GM19372 (cell line): ENCODE measurements at regions not wholly inside any gene's neighbourhood (a gene's known extent, or its start where the extent isn't known, plus 50 kb on each side); places are given as distances from the start of the nearest gene placed in this dataset.

ENCODE experiments used
- ATAC-seq: cut with Tn5 transposase; IDR thresholded peaks from one replicate; pipeline ENCODE4 v1.9.1; 2021; ENCODE audit warnings: mild to moderate bottlenecking, low read depth, moderate library complexity; ENCODE audit not compliant: unreplicated experiment

DNA sequence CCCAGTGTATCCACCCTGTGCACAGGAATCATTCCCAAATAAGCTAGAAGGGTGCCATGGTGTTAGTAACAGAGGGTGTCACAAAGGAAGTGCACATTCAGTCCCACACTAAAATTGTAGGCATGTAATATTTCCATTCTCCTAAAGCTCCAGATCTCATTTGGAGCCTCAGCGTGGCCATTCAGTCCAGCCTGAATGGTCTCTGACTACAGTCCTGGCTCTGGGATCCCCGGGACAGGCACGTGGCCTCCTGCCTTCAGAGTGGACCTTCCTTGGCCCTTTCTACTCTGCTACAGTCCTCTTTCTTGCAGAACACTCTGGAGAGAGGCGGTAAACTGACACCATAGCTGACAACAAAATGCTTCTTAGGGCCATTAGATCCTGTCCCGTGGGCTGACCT is 243.9 kb downstream of the IRX2 start:
- ATAC-seq, result no peak

DNA sequence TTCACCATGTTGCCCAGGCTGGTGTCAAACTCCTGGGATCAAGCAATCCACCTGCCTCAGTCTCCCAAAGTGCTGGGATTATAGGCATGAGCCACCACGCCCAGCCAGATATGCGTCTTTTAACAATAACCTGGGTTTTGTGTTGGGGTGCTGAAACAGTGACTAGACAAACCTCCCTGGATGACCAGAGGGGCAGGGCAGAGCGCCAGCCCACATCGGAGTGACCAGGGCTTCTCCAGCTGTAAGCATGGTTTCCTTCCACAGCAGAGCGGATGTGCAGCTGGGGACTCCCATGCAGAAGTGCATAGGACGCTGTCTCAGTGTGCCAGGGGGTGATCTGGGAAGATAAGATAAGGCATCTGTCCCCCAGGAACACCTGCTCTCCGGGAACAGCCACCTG is 244.9 kb downstream of the IRX2 start:
- no peak for ATAC-seq

DNA sequence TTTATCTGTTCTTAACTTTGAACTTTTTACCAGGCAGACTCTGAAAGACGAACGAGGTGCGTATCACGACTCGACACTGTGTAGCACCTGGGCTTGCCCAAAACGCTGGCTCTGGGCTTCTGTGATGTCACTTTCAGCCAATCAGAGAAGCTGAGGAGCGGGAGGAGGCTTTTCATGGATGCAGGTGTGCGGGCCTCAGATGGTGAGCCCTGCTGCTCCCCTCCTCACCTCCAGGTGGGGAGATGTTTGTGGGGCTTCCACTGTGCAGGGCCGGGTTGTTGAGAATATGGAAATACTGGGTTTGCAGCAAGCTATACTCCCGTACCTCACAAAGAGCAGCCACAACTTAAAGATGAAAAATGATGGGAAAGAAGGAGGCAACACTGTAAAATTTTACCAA is 246.3 kb downstream of the IRX2 start:
- no peak for ATAC-seq

DNA sequence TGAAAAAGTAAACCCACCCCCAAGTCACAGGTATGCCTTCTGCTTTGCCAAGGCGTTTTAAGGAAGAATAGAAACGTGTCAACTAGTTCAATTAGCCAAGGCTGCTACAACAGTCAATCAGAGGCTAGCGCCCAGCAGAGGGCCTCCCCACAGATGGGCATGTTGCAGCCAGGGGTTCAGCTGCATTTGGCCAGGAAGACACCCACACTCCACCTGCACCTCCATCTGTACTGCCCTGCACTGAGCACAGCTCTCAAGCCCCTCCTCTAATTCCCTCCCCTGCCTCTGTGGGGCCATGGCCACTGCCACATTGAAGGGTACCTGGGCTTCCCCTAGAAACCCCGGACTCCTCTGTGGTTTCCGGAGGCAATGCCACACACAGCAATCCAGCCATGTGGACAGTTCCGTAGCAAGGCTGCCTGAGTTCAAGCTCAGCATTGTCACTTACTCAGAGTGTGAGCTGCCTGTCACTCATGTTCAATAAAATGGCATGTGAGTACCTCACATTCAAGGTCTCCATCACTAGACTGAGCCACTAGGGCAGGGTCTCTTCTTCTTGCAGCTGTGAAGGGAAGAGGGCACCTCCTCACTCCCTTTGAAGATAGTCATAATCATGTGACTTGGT is 248.4 kb downstream of the IRX2 start:
- ATAC-seq, result no peak

DNA sequence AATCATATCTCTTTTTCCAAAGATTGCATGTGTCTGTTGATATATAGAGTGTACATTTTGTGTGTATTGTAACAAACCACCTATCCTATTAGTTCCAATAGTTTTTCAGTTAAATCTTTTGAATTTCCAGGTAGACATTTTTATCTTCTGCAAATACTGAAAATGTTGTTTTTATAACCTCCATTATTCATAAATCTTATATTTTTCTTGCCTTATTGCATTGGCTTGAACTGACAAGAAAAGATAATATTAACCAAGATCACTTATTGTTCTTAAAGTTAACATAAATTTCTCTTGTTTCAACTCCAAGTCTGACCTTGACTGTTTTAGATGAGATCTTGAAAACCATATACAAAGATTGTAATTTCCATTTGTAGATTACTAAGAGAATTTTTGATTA is 251.6 kb downstream of the IRX2 start:
- ATAC-seq, result no peak

DNA sequence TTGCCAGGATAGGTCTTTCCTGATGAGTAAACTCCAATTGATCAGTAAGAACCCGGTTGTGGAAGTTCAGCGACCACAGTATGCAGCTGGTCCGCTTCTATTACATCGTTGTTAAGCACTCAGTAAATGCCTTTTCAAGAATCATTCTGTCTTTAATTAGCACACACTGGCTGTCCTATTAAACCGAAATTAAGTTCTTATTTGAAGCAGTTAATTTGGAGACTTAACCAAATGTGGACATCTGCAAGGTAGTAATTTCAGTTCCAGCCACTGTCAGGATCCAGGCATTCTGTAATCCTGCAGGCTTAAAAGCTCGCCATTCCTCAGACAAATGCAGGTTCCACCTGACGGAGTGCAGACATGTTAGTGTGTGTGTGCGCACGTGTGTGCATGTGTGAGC is 254.6 kb downstream of the IRX2 start:
- no peak for ATAC-seq

DNA sequence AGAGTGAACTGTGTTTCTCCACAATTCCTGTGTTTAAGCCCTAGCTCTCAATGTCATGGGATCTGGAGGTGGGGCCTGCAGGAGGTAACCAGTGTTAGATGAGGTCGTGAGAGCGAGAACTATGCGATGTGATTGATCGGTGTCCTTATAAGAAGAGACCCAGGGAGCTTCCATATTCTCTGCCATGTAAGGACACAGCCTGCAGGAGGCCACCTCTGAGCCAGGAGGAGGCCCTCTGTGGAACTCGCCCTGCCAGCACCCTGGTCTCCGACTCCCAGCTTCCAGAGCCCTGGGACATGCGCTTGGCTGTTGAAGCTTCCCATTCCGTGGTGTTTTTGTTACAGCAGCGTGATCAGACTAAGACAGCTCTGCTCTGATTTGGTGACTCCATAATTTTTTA is 255.4 kb downstream of the IRX2 start:
- no peak for ATAC-seq

DNA sequence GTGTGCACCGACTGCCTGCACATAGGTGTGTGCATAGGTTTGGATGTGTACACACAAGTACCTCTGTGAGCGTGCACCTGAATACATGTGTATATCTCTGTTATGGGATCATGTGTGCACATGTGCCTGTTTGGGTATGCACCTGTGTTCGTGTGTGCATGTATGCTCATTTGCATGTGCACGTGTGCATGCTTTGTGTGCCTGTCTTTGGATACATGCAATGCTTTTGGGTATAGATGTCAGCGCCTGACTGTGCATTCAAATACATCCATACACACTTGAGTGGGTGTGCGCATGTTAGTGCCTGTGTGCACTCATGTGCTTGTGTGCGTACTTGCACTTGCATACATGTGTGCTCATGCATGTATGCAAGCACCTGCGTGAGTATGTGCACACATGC is 258.1 kb downstream of the IRX2 start:
- no peak for ATAC-seq

DNA sequence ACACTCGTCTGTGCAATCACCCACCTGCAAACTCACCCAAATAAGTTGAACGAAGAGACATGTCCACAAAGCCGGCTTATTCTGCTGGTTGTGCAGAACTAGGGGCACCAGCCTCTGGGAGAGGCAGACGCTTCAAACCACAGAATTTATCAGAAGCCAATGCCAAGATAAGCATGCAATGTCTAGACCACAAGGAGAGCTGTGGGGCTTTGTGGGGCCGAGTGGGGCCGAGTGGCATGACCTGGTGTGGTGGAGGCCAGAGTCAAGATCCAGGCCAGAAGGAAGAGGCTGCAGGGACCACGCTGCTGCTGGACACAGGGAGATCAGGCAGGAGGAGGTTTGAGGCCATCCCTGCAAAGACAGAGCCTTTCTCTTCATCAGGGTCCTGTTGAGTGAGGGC is 259.0 kb downstream of the IRX2 start:
- ATAC-seq, result no peak

DNA sequence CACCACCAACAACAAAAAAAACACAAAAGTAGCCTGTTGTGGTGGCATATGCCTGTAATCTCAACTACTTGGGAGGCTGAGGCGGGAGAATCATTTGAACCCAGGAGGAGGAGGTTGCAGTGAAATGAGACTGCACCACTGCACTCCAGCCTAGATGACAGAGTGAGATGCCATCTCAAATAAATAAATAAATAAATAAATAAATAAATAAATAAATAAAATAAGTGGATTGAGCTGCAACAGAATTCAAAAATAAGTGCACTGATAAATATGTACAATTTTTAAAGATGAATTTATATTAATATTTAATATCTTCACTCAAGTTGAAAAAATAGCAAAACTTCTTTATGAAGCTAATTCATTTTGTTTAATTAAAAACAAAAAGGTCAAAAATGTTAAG is 259.6 kb downstream of the IRX2 start:
- no peak for ATAC-seq

DNA sequence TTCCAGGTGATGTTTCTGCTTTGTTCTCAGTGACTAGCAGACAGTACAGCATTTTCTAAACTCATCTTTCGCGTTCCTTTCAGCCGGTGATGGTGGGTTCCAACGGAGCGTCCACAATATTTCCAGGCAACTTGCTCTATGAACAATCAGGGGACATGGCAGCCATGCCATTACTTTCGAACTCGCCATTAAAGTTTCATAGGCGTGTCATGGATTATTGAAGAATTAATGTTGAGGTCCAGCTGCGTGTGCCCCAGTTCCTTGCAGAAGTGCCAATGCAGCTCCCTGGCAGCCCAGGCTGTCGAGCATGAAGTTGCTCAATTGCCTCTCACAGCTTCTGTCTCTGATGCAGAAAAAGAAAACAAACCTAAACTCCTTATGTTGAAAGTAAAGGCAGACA is 262.2 kb downstream of the IRX2 start:
- ATAC-seq, result no peak

DNA sequence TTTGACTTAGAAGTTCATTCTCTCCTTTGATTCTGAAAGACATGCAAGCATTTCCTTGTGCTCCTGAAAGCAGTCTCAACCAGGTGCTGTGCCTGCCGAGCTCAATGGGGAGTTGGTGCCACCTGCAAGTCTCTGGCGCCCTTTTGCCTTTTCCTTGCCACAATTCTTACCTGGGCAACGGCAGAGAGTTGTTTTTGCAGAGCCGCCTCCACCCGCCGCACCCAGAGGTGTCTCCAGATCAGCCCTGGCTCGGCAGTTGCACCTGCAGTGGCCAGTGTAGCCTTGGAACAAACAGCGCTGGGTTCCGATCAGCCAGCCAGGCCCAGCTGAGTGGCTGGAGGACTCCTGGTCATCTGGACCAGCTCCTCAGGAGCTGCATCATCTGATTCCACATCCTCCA is 262.9 kb downstream of the IRX2 start:
- ATAC-seq, result no peak

DNA sequence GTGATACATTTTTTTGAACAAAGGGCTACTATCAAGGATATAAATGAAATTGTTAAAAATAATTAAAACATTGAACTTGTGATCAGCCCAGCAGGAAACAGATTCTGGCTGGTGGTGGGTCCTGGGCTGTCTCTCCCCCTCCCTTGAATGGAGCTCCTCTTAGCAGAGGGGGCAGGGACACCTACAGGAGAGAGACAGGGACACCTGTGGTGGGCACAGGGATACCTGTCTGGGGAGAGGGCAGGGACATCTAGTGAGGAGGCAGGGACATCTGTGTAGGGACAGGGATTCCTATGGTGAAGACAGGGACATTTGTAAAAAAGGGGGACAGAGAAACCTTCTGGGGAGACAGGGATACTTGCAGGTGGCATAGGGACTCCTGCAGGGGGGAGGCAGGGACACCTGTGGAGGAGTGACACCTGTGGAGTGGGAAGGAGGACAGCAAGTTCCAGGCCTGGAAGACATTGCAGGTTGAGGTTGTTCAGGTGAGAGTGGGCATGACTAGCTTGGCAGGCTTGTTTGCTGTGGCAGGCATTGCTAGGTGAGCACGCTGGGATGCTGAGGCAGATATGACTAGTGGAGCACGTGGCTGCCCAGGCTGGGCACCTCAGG is 264.2 kb downstream of the IRX2 start:
- ATAC-seq, result no peak

DNA sequence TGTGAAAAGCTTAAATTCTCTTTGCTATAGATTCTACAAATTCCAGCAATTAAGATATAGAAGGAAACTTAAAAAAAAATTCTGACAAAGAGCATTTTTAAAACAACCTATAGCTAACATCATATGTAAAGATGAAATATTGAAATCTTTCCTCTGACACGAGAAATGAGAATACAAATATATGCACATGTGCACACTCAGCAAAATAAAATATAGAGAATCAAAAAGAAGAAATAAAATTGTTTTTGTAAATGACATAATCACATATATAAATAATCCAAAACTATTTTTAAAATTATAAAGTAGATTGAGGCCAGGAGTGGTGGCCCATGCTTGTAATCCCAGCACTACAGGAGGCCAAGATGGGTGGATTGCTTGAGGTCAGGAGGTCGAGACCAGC is 265.1 kb downstream of the IRX2 start:
- no peak for ATAC-seq

DNA sequence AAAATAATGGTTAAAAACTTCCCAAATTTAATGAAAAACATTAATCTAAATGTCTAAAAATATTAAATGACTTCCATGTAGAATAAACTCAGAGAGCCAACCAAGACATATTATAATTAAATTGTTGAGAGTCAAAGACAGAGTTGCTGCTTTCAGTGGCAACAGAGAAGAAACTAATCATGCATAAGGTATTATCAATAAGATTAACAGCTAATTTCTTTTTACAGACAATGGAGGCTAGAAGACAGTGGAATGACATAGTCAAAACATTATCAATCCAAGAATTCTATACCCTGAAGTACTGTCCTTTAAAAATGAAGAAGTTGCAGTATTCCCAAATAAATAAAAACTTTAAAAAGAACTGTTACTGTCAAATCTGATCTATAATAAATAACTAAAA is 268.7 kb downstream of the IRX2 start:
- ATAC-seq, result no peak

DNA sequence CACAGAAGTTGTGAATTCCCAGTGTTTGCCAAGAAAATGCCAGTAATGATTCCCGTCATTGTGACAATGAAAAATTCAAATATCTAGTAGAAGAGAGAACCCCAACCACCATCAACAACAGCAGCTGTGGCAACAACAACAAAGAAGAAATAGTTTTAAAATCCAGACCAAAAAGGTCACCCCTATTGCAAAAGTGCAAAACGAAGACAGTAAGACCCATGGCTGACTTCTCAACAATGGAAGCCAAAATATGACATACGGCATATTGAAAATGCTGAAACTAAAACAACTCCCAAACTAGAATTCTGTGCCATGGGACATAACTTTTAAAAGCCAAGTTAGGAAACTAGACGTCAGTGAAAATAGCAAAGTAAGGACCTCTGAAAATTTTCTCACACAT is 270.6 kb downstream of the IRX2 start:
- ATAC-seq, result no peak

DNA sequence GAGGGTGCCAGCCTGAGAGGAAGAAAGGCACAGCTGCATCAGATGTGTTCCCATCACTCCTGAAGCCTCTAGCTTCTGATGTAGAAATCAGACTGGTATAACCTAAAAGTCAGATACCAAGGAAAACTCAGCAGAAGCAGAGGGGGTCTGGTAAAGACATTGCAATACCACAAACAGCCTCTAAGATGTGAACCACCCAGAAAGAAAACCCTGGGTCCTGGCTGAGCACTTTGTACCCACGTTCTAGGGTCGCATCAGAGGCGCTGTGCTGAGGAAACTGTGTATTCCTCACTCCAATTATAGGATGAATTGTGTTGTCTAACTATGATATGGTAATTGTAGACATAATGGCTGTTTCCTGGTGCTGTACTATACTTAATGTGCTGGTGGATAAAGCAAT is 275.6 kb downstream of the IRX2 start:
- no peak for ATAC-seq

DNA sequence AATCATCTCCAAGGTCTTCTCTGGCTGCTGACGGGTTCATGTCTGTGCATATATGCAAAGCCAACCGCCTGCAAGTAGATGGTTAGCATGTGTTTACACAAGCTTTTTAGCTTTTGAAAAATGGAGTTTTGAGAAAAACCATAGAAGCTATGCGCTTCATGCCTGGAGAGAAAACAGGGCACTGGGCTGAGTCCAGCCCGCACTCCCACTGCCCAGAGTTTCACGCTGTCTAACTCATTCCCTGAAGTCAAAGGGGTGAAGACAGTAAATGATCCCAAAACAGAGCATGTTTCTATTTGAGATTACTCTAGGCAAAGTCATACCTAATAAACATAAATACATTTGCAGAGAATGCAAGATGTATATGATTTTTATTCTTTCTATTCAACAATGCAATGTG is 278.8 kb downstream of the IRX2 start:
- no peak for ATAC-seq

DNA sequence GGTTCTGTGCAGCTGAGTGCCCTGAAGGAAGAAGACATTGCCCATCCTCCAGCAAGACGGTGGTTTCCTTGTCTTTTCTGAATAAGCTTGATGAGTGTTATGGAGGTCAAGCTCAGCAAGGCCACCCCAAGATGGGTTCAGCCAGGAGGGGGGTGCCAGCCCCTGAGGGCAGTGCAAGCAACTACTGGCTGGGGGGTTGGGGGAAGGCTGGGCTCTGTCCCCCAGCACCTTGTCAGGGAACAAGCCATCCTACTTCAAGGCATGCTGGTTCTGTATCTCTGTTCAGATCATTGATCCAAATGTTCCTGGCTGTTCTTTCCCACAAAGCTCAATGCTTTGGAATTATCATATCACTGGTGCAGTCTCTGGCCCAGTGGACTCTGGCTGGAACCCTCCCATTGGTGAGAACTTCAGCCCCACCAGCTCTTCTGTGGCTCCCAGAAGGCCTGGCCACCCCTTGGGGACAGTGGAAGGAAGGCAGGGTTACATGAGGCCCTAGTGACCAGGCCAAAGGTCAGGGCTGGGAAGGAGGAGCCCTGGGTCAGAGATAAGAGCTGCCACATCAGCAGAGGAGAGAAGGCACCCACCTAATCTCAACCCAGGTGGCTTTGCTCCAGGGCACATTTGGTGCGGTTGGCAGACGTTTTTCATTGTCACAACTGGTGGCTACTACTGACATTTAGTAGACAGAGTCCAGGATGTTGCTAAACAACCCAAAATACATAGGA is 280.2 kb downstream of the IRX2 start:
- no peak for ATAC-seq

DNA sequence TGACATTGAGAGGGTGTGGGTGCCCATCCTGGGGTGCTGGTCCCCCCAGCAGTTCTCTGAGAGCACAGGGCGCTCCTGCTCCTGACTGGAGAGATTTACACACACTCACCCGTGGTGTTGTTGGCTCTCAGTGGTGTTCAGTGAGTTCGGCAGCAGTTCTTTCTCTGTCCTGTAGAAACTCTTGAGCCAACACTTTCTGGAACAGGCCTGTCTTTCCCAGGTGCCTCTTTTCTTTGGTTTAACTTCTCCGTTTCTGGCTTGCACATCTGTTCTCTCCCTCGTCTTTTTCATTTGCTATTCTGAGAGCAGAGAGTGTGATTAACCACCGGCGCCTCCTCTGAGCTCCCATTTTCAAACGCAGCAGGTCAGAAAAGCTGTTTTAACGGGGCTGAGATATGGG is 284.5 kb downstream of the IRX2 start:
- ATAC-seq, result no peak

DNA sequence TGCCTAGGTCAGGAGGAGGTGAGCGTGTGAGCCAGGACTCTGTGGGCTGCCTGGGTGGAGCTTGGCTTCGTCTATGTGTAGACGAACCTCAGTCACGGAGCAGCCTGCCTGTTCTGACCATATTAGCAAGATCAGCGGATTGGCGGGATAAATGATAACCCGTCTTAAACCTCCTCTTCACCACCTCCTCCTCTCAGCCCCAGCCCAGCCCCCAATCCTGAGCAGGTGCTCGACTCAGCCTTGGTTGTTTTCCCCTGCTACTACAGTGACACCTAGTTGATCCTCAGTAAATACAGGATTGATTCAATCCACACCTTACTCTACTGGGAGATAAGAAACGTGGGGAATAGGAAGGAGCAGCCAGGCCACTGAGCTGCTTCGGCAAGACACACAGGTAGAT is 286.1 kb downstream of the IRX2 start:
- no peak for ATAC-seq

DNA sequence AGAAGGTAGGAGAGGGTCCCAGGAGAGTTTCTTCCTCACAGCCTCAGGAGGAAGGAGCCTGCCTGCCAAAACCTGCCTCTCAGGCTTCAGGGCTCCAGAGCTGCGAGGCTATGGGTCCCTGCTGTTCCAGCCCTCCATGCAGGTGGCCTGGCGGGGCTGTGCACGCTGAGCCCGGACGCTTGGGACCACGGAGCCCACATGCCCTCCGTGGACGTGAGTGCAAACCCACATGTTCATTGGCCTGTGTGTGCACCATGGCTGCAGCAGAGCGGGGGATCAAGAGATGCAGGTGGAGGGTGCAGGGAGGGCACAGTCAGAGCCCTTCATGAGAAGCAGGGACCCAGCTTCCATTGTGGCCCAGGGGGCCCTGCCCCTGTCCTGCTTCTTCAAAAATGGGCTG is 287.3 kb downstream of the IRX2 start:
- ATAC-seq, result no peak
